HG03135 (cell line): ENCODE measurements at regions not wholly inside any gene's neighbourhood (a gene's known extent, or its start where the extent isn't known, plus 50 kb on each side); places are given as distances from the start of the nearest gene placed in this dataset.

ENCODE experiments used
- ATAC-seq: cut with Tn5 transposase; IDR thresholded peaks from one replicate; pipeline ENCODE4 v1.9.1; 2021; ENCODE audit warnings: mild to moderate bottlenecking, moderate library complexity; ENCODE audit not compliant: unreplicated experiment

- no peak for ATAC-seq
Measured at GRCh38 chr12:28933176-28933575, 215.9 kb upstream of the FAR2 start.

DNA sequence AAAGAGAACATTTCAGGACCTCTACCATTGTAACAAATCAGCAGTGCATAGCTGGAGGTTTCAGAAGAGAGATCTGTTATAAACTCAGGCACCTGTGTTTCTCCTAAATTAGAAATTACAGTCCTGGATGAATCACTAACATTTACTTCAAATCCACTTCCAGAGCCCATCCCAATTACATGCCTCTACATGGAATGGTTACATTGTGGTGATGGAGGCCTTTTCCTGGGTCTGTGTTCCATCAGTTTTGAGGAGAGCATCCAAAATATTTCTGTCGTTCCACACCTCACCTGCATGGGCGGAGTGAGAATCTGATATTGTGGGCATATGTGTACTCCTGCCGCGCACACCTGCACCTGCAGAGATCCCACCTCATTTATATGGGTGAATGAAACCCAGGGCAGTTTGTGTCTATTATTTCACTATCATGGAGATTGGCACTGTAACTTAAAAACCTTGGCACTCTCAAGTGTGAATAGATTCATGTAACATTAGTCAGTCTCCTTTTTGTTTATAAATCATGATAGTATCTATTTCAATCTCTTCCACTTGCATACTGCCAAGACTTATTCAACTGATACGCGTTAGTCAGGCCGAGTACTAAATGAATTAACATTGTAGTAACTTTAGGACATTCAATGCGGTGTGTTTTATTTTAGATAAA lies 215.1 kb upstream of the FAR2 start:
- no peak for ATAC-seq

GRCh38 chr12:28936221-28936620 lies 212.9 kb upstream of the FAR2 start:
- no peak for ATAC-seq

DNA sequence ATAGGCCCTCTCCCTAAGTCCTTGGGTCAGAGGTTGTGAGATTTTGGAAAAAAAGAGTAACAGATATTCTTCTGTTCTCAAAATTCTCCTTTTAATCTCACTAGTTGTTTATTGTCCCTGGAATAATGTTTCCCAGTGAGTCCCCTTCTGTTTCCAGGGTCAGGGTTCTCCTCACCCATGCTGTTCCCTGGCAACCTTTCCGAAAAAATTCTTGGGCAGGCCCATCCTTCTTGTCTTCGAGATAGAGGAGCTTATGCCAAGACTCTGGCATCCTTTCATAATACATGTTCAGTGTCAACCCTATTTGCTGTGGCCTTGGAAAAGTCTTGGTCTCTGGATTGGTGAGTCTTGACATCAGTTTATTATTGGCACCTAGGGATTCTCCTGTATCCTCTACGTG lies 212.4 kb upstream of the FAR2 start:
- ATAC-seq = no peak

DNA sequence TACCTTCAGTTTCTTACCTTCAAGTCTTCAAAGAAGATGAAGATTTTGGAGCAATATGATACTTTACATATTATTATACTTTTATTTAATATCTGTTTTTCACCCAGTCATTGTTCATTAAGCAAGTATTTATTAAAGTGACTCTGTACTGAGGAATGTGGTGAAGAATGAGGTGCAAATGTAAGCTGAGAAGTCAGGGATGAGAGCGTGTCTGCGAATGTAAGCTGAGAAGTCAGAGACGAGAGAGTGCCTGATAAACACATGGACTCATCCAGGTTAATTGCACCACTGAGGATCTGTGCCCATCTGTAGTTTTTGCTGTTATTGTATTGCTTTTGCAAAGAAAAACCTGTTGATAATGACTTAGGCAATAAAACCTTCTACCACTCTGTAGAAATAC lies 211.9 kb upstream of the FAR2 start:
- no peak for ATAC-seq

GRCh38 chr12:28938056-28938455 lies 211.0 kb upstream of the FAR2 start:
- no peak for ATAC-seq

- ATAC-seq = no peak
Measured at GRCh38 chr12:28938581-28939235, 210.4 kb upstream of the FAR2 start.

DNA sequence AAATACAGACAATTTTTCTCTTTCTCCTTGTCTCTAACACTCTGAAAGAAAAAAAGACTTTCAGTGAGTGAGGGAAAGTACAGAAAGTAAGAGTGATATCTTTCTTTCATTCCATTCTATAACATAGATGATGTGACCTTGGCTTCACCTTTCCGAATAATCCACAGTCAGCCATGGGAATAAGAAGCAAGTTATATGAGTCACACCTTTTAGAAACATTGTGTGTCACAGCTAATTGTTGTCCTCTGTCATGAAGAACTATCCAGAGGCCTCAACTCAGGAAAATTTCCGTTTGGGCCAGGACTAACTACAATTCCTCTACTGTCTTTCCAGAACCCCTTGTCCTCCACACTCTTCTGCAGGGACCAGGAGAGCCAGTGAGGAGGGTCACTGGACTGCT lies 209.7 kb upstream of the FAR2 start:
- no peak for ATAC-seq

DNA sequence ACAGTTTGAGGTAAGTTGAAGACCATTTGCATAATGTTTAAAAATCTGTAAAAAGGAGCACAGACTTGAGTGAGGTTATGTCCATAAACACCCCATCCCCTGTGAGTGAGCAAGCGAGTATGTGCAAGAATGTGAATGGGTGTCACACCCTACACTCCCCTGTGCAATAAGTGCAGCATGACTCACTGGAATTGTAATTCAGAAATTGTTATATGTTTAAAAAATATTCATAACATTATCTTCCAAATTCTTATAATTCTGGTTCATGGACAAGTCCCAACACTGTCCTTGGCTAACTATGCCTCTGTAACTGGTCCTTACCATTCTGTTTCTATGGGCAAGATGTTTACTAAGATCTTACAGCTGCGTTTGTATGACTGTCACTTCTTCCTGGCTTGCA lies 207.8 kb upstream of the FAR2 start:
- ATAC-seq = no peak

DNA sequence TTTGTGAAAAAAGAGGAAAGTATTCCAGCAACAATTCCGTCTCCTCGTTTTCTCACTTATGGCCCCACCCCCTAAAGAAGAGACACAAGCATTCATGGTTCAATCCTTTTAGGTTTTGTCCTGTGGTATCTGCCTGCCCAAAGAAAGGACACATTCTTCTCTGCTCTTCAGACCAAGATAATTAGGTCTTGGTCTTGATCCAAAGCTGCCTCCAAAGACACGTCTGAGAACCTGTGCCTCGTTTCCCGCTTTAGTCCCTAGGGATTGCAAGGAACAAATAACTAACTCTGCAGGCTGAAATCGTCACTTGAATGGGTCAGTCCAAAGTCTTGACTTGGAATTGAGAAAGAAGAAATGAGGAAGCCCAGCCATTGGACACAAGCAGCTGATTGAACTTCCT lies 202.7 kb upstream of the FAR2 start:
- no peak for ATAC-seq

DNA sequence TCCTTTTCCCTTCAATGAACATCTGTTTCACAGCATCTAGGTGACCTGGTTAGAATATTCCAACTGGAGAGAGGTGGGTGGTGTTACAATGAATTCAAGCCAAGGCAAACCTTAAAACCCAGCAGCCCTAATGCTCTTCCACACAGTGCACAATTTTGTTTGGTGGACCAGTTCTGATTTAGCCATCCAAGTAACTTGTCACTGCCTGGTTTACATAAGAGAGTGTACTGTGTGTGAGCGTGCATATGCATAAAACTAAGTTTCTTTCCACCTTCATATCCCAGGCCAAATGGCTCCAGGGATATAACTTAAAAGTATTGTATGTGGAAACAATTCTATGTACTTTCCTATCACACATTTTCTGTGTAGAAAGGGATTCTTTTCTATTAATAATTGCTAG lies 200.4 kb upstream of the FAR2 start:
- no peak for ATAC-seq

GRCh38 chr12:28949184-28949583 lies 199.9 kb upstream of the FAR2 start:
- ATAC-seq = no peak

DNA sequence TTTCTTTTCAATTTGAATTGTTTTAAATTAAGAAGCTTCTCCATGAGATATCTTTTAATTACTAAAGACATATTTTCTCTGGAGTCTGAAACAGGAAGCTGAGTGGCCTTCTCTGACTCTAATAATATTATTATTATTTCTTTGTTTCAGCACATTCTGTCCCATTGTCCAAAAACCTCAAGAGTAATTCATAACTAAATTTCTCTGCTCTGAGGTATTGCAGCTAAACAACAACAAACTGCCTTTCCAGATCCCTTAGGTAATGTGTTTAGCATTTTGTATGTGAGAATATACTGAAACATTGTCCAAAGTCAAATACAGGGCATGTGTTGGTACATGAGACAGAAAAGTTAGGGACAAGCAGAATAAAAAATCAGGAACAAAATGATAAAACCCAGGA lies 199.0 kb upstream of the FAR2 start:
- ATAC-seq = no peak

GRCh38 chr12:28951935-28952334 lies 197.1 kb upstream of the FAR2 start:
- ATAC-seq = no peak

DNA sequence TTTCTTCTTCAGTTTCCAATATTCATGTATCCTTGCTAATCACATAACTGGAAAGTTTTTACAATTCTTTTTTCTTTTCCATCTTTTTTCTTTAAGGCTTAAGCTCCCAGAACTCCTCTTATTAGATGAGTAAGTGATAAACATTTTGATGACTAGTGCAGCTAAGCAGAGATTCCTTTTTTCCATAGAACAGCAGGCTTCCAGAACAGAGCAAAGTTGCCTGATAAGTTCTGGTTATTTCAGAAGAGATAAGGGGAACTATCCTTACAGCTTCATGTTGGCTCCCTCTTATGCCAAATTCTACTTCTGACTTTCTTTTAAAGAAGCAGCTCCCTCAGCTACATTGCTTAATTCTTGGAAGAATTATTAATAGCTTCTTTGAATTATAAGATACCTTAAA lies 194.7 kb upstream of the FAR2 start:
- no peak for ATAC-seq

DNA sequence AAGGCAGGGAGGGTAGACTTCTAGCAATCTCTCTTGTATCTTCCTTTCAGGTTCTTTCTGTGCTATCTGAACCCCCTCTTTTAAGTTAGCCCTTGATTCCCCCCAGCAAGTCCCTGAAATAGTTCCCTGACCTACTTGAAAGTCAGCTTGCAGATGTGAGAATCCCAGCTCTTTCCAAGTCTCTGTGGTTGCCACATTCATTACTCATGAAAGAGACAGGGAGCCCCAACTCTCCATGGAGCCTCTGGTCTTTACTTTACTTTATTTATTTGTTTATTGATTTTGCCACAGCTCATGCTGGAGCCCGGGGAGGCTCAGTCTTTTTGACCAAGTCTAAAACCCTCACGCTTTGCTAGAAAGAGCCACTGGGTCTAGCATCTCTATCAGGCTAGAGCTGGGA lies 193.6 kb upstream of the FAR2 start:
- no peak for ATAC-seq

GRCh38 chr12:28955931-28956330 lies 193.1 kb upstream of the FAR2 start:
- no peak for ATAC-seq

GRCh38 chr12:28958553-28959195 lies 190.4 kb upstream of the FAR2 start:
- no peak for ATAC-seq

DNA sequence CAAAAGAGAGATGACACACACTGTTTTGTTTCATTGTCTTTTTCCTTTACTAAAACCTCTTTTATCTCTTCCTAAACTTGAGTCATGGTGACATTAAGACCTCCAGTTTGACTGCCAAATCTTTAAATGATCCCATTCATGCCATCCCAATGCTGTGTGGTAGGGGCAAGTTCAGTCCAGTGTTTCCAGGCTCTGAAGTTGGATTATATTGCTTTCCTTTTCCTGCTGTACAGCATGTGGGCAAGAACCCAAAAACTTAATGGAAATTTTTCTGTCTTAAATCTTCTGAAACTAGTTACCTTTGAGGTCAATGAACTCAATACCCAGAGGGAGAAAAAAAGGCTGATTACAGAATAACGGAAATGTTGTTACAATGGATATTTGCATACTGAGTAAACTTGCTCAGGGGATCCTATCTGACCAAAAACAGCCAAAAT lies 187.1 kb upstream of the FAR2 start:
- ATAC-seq = no peak

GRCh38 chr12:28963554-28963953 lies 185.5 kb upstream of the FAR2 start:
- ATAC-seq = no peak

DNA sequence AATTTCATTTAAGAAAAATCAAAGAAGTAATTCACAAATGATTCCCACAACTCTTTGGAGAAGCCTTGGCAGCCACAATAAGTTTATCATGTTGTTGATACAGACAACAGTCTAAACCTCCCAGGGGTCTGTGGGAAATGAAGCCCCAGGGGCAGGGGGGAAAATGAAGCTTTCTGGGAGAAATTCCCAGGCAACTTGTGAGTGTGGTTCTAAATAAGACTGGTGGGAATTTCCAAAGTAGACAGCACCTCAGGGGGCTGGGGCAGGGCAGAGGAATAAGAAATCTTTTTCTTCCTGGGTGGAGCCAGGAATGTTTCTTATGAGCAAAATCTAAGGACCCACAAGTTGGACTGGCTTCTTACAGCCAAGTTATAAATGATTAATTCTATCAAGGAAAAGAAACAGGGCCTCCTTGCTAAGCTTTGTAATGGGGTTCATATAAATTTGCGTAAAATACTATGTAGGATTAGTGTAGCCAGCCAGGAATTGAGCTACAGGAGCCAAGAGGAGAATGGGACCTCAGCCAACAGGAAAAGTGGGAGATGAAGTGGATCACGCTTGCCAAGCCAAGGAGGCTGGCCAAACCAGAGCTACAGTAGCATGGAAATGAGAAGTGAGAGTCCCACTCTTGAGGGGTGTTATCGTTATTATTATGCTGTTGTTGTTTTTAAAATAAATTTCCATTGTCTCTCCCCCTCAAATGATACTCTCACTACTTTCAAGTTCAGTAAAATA lies 182.9 kb upstream of the FAR2 start:
- no peak for ATAC-seq

DNA sequence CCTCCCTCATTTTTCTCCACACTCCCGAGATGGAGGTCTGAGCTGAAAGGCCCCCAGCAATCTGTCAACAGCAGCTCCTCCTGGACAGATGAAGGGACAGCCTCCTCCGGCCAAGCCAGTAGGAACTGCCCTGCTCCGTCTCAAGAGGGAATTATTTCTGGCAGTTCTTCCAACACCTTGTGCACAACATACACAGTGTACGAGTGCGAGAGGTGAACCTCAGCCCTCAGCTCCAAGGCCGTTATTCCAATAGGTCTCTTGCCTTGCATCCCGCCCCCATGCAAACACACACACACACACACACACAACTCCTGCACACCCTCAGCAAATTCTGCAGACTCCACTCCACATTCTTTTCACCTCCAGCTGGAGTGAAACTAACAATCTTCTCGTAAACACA lies 181.7 kb upstream of the FAR2 start:
- no peak for ATAC-seq
